NCI-H1092 treated with DMSO at 0.1 percent for 48 hours (cell line): ENCODE measurements at regions not wholly inside any gene's neighbourhood (a gene's known extent, or its start where the extent isn't known, plus 50 kb on each side); places are given as distances from the start of the nearest gene placed in this dataset.
"Not testable (repeated sequence)": the region's sequence is repeated elsewhere in the genome, so short reads cannot be mapped to it uniquely, and the experiment has no call there.

Experiments used
- DNase-seq: peaks from one replicate; lab custom pipeline; 2025; lab: John Stamatoyannopoulos, UW

GRCh38 chr4:116018831-116019230 lies 905.4 kb upstream of the NDST4 start:
- no peak for DNase-seq

- no peak for DNase-seq
Observed at GRCh38 chr4:116016201-116016600, 902.8 kb upstream of the NDST4 start.

- no peak for DNase-seq
Observed at GRCh38 chr4:116015549-116015948, 902.1 kb upstream of the NDST4 start.

- no peak for DNase-seq
Observed at GRCh38 chr4:116015062-116015461, 901.6 kb upstream of the NDST4 start.

- DNase-seq, result no peak
Observed at GRCh38 chr4:116010923-116011322, 897.5 kb upstream of the NDST4 start.

GRCh38 chr4:116005806-116006088 lies 892.3 kb upstream of the NDST4 start:
- no peak for DNase-seq

- DNase-seq, result no peak
Observed at GRCh38 chr4:116005037-116005805, 891.8 kb upstream of the NDST4 start.

- DNase-seq, result no peak
Observed at GRCh38 chr4:116001291-116001690, 887.9 kb upstream of the NDST4 start.

- DNase-seq, result no peak
Observed at GRCh38 chr4:115986573-115986972, 873.2 kb upstream of the NDST4 start.

GRCh38 chr4:115975421-115976001 lies 862.1 kb upstream of the NDST4 start:
- DNase-seq, result not testable (repeated sequence)

- no peak for DNase-seq
Observed at GRCh38 chr4:115973768-115974167, 860.3 kb upstream of the NDST4 start.

GRCh38 chr4:115972967-115973366 lies 859.5 kb upstream of the NDST4 start:
- DNase-seq, result no peak

- no peak for DNase-seq
Observed at GRCh38 chr4:115970859-115971258, 857.4 kb upstream of the NDST4 start.

GRCh38 chr4:115969756-115970155 lies 856.3 kb upstream of the NDST4 start:
- no peak for DNase-seq

GRCh38 chr4:115965588-115965987 lies 852.2 kb upstream of the NDST4 start:
- no peak for DNase-seq

GRCh38 chr4:115956054-115956796 lies 842.8 kb upstream of the NDST4 start:
- not testable (repeated sequence) for DNase-seq

GRCh38 chr4:115950806-115951205 lies 837.4 kb upstream of the NDST4 start:
- DNase-seq, result no peak

- not testable (repeated sequence) for DNase-seq
Observed at GRCh38 chr4:115949974-115950743, 836.7 kb upstream of the NDST4 start.

- no peak for DNase-seq
Observed at GRCh38 chr4:115945026-115945425, 831.6 kb upstream of the NDST4 start.

GRCh38 chr4:115944146-115944905 lies 830.9 kb upstream of the NDST4 start:
- no peak for DNase-seq

GRCh38 chr4:115938764-115939443 lies 825.5 kb upstream of the NDST4 start:
- DNase-seq, result no peak
